K562 (cell line): ENCODE measurements at regions not wholly inside any gene's neighbourhood (a gene's known extent, or its start where the extent isn't known, plus 50 kb on each side); places are given as distances from the start of the nearest gene placed in this dataset.

ENCODE experiments used
- EZH2 ChIP-seq: IDR thresholded peaks from 2 replicates; pipeline ENCODE4 v1.6.1; 2012; ENCODE audit warnings: low read depth, mild to moderate bottlenecking, inconsistent platforms, low read length, borderline replicate concordance
- FOXO4 ChIP-seq: fragments of 450-650 bp; formaldehyde crosslinking; IDR thresholded peaks from 2 replicates; pipeline ENCODE4 v1.4.0; 2020; ENCODE audit warnings: mild to moderate bottlenecking, moderate library complexity
- JUN ChIP-seq, 2 experiments: sonication (generic) in 1 of 2; formaldehyde crosslinking in 1 of 2; IDR thresholded peaks; 2 replicates each; pipeline versions ENCODE4 v1.6.1 to v1.8.0; 2012 to 2022; ENCODE audit warnings: borderline replicate concordance in 2 of 2, mild to moderate bottlenecking in 2 of 2, improper control_type of control experiment in 1 of 2, low read depth in 1 of 2, low read length in 1 of 2, missing genetic modification reagents in 1 of 2
- MAX ChIP-seq: sonication (generic); formaldehyde crosslinking; IDR thresholded peaks from 2 replicates; pipeline ENCODE4 v1.9.0; 2022; ENCODE audit warnings: mild to moderate bottlenecking, missing genetic modification reagents
- NRF1 ChIP-seq, 2 experiments: fragments of 450-650 bp; IDR thresholded peaks in 1 of 2; conservative IDR thresholded peaks in 1 of 2; 2 replicates each; pipeline ENCODE4 v1.6.1; 2014; ENCODE audit warnings: mild to moderate bottlenecking in 2 of 2
- SETDB1 ChIP-seq: IDR thresholded peaks from one replicate; pipeline ENCODE4 v1.6.1; 2012; ENCODE audit warnings: low read length, control low read depth, inconsistent platforms
- ZNF384 ChIP-seq: IDR thresholded peaks from 2 replicates; pipeline ENCODE4 v1.6.1; 2012; ENCODE audit warnings: low read depth, low read length, improper control_type of control experiment

DNA sequence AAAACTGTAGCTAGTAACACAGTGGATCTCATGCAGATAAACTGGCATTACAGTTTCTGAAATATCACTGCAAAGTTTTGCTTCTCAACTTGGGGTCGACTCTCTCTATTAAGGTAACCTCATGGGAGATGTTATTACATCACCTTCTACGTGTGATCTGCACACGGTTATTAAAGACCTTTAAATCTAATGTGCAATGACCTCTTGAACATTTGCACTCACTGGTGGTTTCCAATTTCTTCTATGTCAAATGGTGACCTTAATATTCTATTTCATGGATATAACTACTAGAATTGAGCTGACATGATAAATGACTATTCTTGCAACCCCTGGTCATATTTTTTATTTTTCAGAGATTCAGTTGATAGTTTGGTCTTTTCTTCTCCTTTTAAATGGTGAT, 191.3 kb downstream of the PPP1R3A start:
- TF ChIP-seq MAX (CRISPR knock-in tag) (no peak), JUN (IDR thresholded peaks at IDR 0.05; ENCODE audit: borderline replicate concordance, low read depth, low read length) (no peak), JUN (CRISPR knock-in tag; IDR thresholded peaks at IDR 0.05; ENCODE audit: borderline replicate concordance) (no peak), FOXO4 (no peak), NRF1 (conservative IDR thresholded peaks at IDR 0.05 in 1 of 2, IDR thresholded peaks at IDR 0.05 in 1 of 2) (no peak), ZNF384 (no peak), EZH2 (no peak), SETDB1 (no peak)
